ENCODE measurements at regions not wholly inside any gene's neighbourhood (a gene's known extent, or its start where the extent isn't known, plus 50 kb on each side); places are given as distances from the start of the nearest gene placed in this dataset.

DNA sequence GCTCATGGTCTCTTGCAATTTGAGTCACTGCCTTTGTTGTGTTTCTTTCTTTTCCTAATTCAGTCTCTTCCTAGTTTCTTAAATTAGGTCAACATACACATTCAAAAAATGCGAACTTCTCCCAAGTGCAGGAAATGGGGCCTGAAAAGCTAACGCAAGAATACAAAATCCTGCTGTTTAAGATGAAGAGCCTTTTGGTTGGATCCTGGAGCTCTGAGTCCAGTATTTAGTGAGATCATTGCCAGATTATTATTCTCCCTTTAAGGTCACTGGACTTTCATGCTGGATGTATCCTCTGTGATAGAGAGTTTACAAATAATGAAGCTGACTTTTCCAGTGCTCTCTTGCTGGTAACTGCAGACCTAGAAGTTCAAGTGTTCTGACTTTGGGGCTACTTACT, 401.9 kb upstream of the MKI67 start:
- Histone ChIP-seq H3K9me3 (ENCODE audit: control insufficient read depth in 1 of 2, low read length in 2 of 2) (no peaks in the 10 kb centered on the region), H3K4me1 (ENCODE audit: insufficient read depth, low read length) (no peaks in the 10 kb centered on the region), H3K36me3 (ENCODE audit: insufficient read depth, low read length) (no peaks in the 10 kb centered on the region), H3K27ac (ENCODE audit: low read depth, low read length) (no peak overlapping the region), H3K4me3 (ENCODE audit: low read length in 2 of 2) (no peak overlapping the region), H3K27me3 (ENCODE audit: insufficient read depth, low read length) (no peaks in the 10 kb centered on the region)
- H3K4me1 Mint-ChIP-seq = no peaks in the 10 kb centered on the region
- H3K9me3 Mint-ChIP-seq = peaks cover 0 to 3% (median 0%) of the 10 kb centered on the region in 8 donors
- POLR2A ChIA-PET (ENCODE audit: partially characterized antibody) = no interaction called here
- intact Hi-C loops (cut with micrococcal nuclease) = no loop called here
- H3K27ac Mint-ChIP-seq = no peak overlapping the region
- DNase-seq = no peak
- CTCF ChIA-PET (ENCODE audit: partially characterized antibody) = no interaction called here
- no peak overlapping the region for H3K4me3 Mint-ChIP-seq
- no peaks in the 10 kb centered on the region for H3K36me3 Mint-ChIP-seq
- H3K27me3 Mint-ChIP-seq = peaks cover 6 to 10% of the 10 kb centered on the region in 2 donors

DNA sequence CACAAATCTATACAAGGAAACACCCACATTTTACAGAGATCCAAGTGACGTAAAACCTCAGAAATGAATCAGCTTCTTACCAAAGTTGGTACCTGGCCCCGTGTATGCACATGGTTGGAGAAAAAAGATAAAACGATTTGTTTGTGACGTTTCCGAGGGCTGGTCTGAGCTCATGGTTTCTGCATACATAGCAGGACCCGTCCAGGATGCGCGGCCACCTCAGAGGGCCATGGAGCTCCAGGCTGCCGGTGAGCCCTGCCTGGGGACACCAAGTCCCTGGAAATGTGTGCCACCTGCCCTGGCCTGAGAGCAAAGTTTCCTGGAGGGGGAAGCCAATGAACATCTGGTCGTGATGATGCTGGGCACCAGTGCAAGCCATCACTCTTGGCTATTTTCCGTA, 402.6 kb upstream of the MKI67 start:
- ChIA-PET POLR2A (ENCODE audit: partially characterized antibody) (no interaction called here), CTCF (ENCODE audit: partially characterized antibody) (no interaction called here)
- DNase-seq = no peak
- Histone ChIP-seq H3K27ac (ENCODE audit: low read depth, low read length) (no peak overlapping the region), H3K9me3 (ENCODE audit: control insufficient read depth in 1 of 2, low read length in 2 of 2) (no peaks in the 10 kb centered on the region), H3K4me3 (ENCODE audit: low read length in 2 of 2) (no peak overlapping the region), H3K36me3 (ENCODE audit: insufficient read depth, low read length) (no peaks in the 10 kb centered on the region), H3K4me1 (ENCODE audit: insufficient read depth, low read length) (no peaks in the 10 kb centered on the region), H3K27me3 (ENCODE audit: insufficient read depth, low read length) (no peaks in the 10 kb centered on the region)
- Mint-ChIP-seq H3K27me3 (peaks cover 6 to 10% of the 10 kb centered on the region in 2 donors), H3K36me3 (no peaks in the 10 kb centered on the region), H3K9me3 (peaks cover 0 to 2% (median 0%) of the 10 kb centered on the region in 8 donors), H3K4me1 (no peaks in the 10 kb centered on the region), H3K27ac (no peak overlapping the region), H3K4me3 (no peak overlapping the region)
- intact Hi-C loops (cut with micrococcal nuclease) = no loop called here

DNA sequence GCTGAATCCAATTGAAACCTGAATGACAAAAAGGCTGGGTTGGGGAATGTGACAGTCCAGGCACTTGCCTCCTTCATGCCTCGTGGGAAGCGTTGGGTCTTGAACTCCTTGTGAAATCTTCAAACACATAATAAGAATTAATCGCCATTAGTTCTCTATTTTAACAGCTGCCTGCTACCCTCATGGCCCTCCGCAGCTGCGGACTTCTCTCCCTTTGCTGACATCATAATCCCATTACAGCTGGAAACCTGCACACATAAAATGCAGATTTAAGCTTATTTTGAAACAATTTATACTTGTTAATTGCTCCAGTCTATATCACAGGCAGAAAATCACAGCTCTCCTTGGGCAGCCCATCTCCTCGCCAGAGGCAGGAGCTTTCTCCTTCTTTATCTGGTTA, 403.0 kb upstream of the MKI67 start:
- POLR2A ChIA-PET (ENCODE audit: partially characterized antibody) = no interaction called here

DNA sequence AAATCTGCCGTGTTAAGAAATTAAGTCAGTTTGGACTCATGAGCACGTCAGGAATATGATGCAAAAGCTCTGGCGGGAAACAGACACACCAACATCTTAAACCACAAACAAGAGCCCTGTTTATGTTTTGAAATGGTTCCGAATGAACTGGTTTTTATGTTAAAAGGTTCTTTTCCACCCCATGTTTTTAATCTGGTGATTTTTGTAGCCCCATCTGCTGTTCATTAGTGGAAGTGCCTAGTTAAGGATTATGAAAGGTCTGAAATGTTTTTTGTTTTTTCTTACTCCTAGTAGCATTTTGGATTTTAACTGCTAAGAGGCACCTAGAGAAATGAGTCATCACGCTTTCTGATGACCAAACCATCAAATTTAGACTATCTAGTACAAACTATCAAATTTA, 404.1 kb upstream of the MKI67 start:
- no peaks in the 10 kb centered on the region for H3K27me3 ChIP-seq (ENCODE audit: insufficient read depth, low read length)
- H3K4me1 ChIP-seq (ENCODE audit: insufficient read depth, low read length) = no peaks in the 10 kb centered on the region
- H3K27me3 Mint-ChIP-seq = peaks cover 9 to 12% of the 10 kb centered on the region in 2 donors
- H3K4me3 Mint-ChIP-seq = no peak overlapping the region
- no peaks in the 10 kb centered on the region for H3K36me3 ChIP-seq (ENCODE audit: insufficient read depth, low read length)
- H3K27ac Mint-ChIP-seq = no peak overlapping the region
- ChIA-PET POLR2A (ENCODE audit: partially characterized antibody) (no interaction called here), CTCF (ENCODE audit: partially characterized antibody) (no interaction called here)
- H3K9me3 Mint-ChIP-seq = peaks cover 0 to 2% (median 0%) of the 10 kb centered on the region in 8 donors
- no peaks in the 10 kb centered on the region for H3K9me3 ChIP-seq (ENCODE audit: control insufficient read depth in 1 of 2, low read length in 2 of 2)
- no peak overlapping the region for H3K27ac ChIP-seq (ENCODE audit: low read depth, low read length)
- DNase-seq = no peak
- no peaks in the 10 kb centered on the region for H3K4me1 Mint-ChIP-seq
- H3K36me3 Mint-ChIP-seq = no peaks in the 10 kb centered on the region
- H3K4me3 ChIP-seq (ENCODE audit: low read length in 2 of 2) = no peak overlapping the region
- intact Hi-C loops (cut with micrococcal nuclease) = loop anchor here (5.0 kb wide), 1 partner anchor 353 kb away; no protein-coding TSS in a partner anchor

More for the DNA sequence above, 403.0 kb upstream of the MKI67 start:
- no peaks in the 10 kb centered on the region for H3K27me3 ChIP-seq (ENCODE audit: insufficient read depth, low read length)
- Mint-ChIP-seq H3K9me3 (peaks cover 0 to 2% (median 0%) of the 10 kb centered on the region in 8 donors), H3K27me3 (peaks cover 6 to 10% of the 10 kb centered on the region in 2 donors), H3K4me1 (no peaks in the 10 kb centered on the region), H3K27ac (no peak overlapping the region), H3K4me3 (no peak overlapping the region), H3K36me3 (no peaks in the 10 kb centered on the region)
- no peak for DNase-seq
- no peaks in the 10 kb centered on the region for H3K36me3 ChIP-seq (ENCODE audit: insufficient read depth, low read length)
- H3K4me3 ChIP-seq (ENCODE audit: low read length in 2 of 2) = no peak overlapping the region
- CTCF ChIA-PET (ENCODE audit: partially characterized antibody) = no interaction called here
- intact Hi-C loops (cut with micrococcal nuclease) = no loop called here
- no peaks in the 10 kb centered on the region for H3K4me1 ChIP-seq (ENCODE audit: insufficient read depth, low read length)
- H3K9me3 ChIP-seq (ENCODE audit: control insufficient read depth in 1 of 2, low read length in 2 of 2) = no peaks in the 10 kb centered on the region
- no peak overlapping the region for H3K27ac ChIP-seq (ENCODE audit: low read depth, low read length)

DNA sequence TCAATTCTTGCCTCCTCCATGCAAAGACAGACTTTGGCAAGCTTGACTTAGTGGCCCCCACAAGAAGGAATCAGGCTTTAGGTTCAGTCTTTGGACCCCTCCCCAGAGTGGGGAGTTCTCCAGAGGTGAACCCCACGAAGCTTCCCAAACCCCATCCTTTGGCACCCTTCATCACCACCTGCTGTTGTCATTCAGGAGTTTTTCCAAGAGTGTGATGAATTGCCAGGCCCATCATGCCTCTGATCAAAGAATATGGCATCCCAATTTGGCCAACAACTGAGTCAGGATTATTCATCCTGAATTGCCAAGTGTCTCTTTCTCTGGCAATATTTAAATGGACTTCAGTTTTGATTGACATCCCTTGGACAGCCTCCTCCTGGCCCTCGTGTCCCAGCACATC, 404.7 kb upstream of the MKI67 start:
- DNase-seq = no peak
- H3K36me3 ChIP-seq (ENCODE audit: insufficient read depth, low read length) = no peaks in the 10 kb centered on the region
- no peaks in the 10 kb centered on the region for H3K27me3 ChIP-seq (ENCODE audit: insufficient read depth, low read length)
- H3K9me3 Mint-ChIP-seq = peaks cover 0 to 2% (median 0%) of the 10 kb centered on the region in 8 donors
- no peaks in the 10 kb centered on the region for H3K4me1 Mint-ChIP-seq
- H3K27ac ChIP-seq (ENCODE audit: low read depth, low read length) = no peak overlapping the region
- ChIA-PET CTCF (ENCODE audit: partially characterized antibody) (no interaction called here), POLR2A (ENCODE audit: partially characterized antibody) (no interaction called here)
- no peak overlapping the region for H3K27ac Mint-ChIP-seq
- H3K4me1 ChIP-seq (ENCODE audit: insufficient read depth, low read length) = no peaks in the 10 kb centered on the region
- intact Hi-C loops (cut with micrococcal nuclease) = loop anchor here (5.0 kb wide), 1 partner anchor 354 kb away; no protein-coding TSS in a partner anchor
- H3K9me3 ChIP-seq (ENCODE audit: control insufficient read depth in 1 of 2, low read length in 2 of 2) = no peaks in the 10 kb centered on the region
- H3K27me3 Mint-ChIP-seq = peaks cover 11 to 12% of the 10 kb centered on the region in 2 donors
- H3K4me3 Mint-ChIP-seq = no peak overlapping the region
- H3K4me3 ChIP-seq (ENCODE audit: low read length in 2 of 2) = no peak overlapping the region
- no peaks in the 10 kb centered on the region for H3K36me3 Mint-ChIP-seq

DNA sequence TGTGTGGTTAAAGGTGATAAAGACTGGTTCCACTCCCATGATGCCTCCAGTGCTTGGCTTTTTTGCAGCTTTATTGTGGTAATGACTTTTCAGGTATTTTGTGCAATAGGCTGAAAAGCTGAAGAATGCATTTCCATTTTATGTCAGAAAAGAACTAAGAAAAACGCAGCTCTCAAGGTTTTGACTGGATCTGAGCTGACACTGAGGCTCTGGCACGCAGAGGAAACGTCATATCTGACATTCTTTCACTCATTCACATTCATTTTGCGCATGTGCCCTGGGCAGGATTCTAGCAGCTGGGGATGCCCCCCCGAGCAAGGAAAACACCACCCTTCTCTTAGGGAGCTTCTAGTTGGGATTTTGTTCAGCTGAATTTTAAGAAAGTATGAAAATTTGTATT, 408.5 kb upstream of the MKI67 start:
- intact Hi-C loops (cut with micrococcal nuclease) = loop anchor here (5.0 kb wide), 1 partner anchor 357 kb away; no protein-coding TSS in a partner anchor
- CTCF ChIA-PET (ENCODE audit: partially characterized antibody) = no interaction called here

DNA sequence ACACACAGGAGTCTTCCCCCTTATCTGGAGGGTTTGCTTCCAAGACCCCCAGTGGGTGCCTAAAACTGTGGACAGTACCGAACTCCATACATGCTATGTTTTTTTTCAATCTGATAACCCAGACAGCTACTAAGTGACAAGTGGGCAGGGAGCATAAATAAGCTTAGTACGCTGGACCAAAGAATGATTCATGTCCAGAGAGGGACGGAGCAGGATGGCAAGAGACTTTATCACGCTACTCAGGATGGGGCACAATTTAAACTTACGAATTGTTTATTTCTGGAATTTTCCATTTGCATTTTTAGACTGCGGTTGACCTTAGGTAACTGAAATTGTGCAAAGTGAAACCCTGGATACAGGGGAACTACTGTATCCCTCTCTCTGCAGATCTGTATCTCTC, 410.0 kb upstream of the MKI67 start:
- H3K27me3 Mint-ChIP-seq = peaks cover 26% of the 10 kb centered on the region in 2 donors
- no peaks in the 10 kb centered on the region for H3K36me3 Mint-ChIP-seq

More for the DNA sequence above, 408.5 kb upstream of the MKI67 start:
- Mint-ChIP-seq H3K4me1 (no peaks in the 10 kb centered on the region), H3K9me3 (peaks cover 0 to 2% (median 0%) of the 10 kb centered on the region in 8 donors), H3K27me3 (peaks cover 24 to 26% of the 10 kb centered on the region in 2 donors), H3K36me3 (no peaks in the 10 kb centered on the region), H3K27ac (no peak overlapping the region), H3K4me3 (no peak overlapping the region)
- H3K27ac ChIP-seq (ENCODE audit: low read depth, low read length) = no peak overlapping the region
- H3K27me3 ChIP-seq (ENCODE audit: insufficient read depth, low read length) = peaks cover 6% of the 10 kb centered on the region
- no peak for DNase-seq
- no peak overlapping the region for H3K4me3 ChIP-seq (ENCODE audit: low read length in 2 of 2)
- POLR2A ChIA-PET (ENCODE audit: partially characterized antibody) = no interaction called here
- no peaks in the 10 kb centered on the region for H3K36me3 ChIP-seq (ENCODE audit: insufficient read depth, low read length)
- no peaks in the 10 kb centered on the region for H3K9me3 ChIP-seq (ENCODE audit: control insufficient read depth in 1 of 2, low read length in 2 of 2)
- no peaks in the 10 kb centered on the region for H3K4me1 ChIP-seq (ENCODE audit: insufficient read depth, low read length)

DNA sequence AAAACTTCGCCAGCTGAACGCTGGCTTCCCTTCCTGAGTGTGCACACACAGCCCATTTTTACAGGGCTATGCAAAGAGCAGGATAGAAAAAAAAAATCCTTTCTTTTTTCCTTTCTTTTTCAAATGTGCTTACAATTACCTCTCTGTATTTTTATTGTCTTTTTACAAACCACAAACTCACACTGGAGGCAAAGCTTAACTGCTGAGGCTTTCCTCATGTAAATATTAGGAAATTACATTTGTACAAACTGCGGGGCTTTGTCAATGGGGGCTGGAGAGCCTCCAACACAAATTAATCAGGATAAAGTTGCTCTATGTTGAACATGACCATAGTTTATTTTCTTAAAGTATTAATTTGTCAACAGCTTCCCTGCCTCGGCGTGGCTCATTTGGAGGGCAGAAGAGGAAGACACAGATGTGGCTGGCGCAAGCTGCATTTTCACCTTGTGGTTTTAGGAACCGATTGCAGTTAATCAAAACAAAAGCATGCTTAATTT, 411.7 kb upstream of the MKI67 start:
- Mint-ChIP-seq H3K36me3 (no peaks in the 10 kb centered on the region), H3K4me3 (no peak overlapping the region), H3K9me3 (peaks cover 0 to 2% (median 0%) of the 10 kb centered on the region in 8 donors), H3K27me3 (peaks cover 25 to 31% of the 10 kb centered on the region in 2 donors), H3K4me1 (no peaks in the 10 kb centered on the region), H3K27ac (no peak overlapping the region)
- Histone ChIP-seq H3K9me3 (ENCODE audit: control insufficient read depth in 1 of 2, low read length in 2 of 2) (no peaks in the 10 kb centered on the region), H3K4me3 (ENCODE audit: low read length in 2 of 2) (no peak overlapping the region), H3K27me3 (ENCODE audit: insufficient read depth, low read length) (peaks cover 6% of the 10 kb centered on the region), H3K4me1 (ENCODE audit: insufficient read depth, low read length) (no peaks in the 10 kb centered on the region), H3K36me3 (ENCODE audit: insufficient read depth, low read length) (no peaks in the 10 kb centered on the region), H3K27ac (ENCODE audit: low read depth, low read length) (no peak overlapping the region)
- intact Hi-C loops (cut with micrococcal nuclease) = no loop called here
- POLR2A ChIA-PET (ENCODE audit: partially characterized antibody) = no interaction called here
- DNase-seq = no peak
- CTCF ChIA-PET (ENCODE audit: partially characterized antibody) = no interaction called here

More for the DNA sequence above, 410.0 kb upstream of the MKI67 start:
- Histone ChIP-seq H3K27me3 (ENCODE audit: insufficient read depth, low read length) (peaks cover 6% of the 10 kb centered on the region), H3K36me3 (ENCODE audit: insufficient read depth, low read length) (no peaks in the 10 kb centered on the region), H3K4me1 (ENCODE audit: insufficient read depth, low read length) (no peaks in the 10 kb centered on the region), H3K27ac (ENCODE audit: low read depth, low read length) (no peak overlapping the region), H3K4me3 (ENCODE audit: low read length in 2 of 2) (no peak overlapping the region), H3K9me3 (ENCODE audit: control insufficient read depth in 1 of 2, low read length in 2 of 2) (no peaks in the 10 kb centered on the region)
- DNase-seq = no peak
- CTCF ChIA-PET (ENCODE audit: partially characterized antibody) = no interaction called here
- POLR2A ChIA-PET (ENCODE audit: partially characterized antibody) = no interaction called here
- peak overlapping the region in 1 of 7 donors; percentile 55 for H3K27ac Mint-ChIP-seq
- peaks cover 0 to 2% (median 0%) of the 10 kb centered on the region in 8 donors for H3K9me3 Mint-ChIP-seq
- H3K4me1 Mint-ChIP-seq = no peaks in the 10 kb centered on the region
- intact Hi-C loops (cut with micrococcal nuclease) = no loop called here
- H3K4me3 Mint-ChIP-seq = no peak overlapping the region

All from CD4-positive, alpha-beta memory T cell (primary cell).